ENCODE measurements at regions not wholly inside any gene's neighbourhood (a gene's known extent, or its start where the extent isn't known, plus 50 kb on each side); places are given as distances from the start of the nearest gene placed in this dataset.

- no peak overlapping the region for H3K4me3 ChIP-seq (ENCODE audit: insufficient read depth, low read depth, low read length)
- WGBS, 2 experiments = 86 to 100% methylated on average over 3 of the region's 5 CpGs
Observed at GRCh38 chr3:77835921-77836320, 796.0 kb downstream of the ROBO2 start.

DNA sequence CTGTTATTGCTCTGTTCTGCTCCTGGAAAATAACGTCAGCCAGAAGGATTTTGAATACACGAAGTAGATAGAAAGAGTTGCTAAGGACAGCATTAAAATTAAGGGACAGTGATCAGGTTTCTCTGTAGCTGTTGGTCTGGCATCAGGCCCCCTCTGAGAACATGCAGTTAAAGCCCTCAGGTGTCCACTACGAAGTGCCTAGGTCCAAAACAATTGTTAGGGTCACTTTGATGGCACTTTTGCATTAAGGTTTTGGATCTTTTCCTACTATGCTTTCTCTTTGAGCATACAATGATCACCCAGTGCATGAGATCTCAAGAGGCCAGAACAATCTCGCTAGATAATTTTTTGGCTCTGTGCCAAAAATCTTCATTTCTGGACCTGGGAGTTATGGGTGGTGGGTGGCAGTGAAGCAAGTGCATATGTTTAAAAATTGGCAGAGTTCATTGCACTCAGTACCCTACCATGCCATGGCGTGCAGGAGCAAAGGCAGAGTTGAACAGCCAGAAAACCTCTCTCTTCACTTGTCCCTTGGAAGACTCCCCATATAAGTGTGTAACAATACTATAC is 797.6 kb downstream of the ROBO2 start:
- Histone ChIP-seq H3K27ac (ENCODE audit: insufficient read depth, low read depth, low read length, poor library complexity, severe bottlenecking) (no peak overlapping the region), H3K4me3 (ENCODE audit: insufficient read depth, low read depth, low read length) (no peak overlapping the region), H3K27me3 (ENCODE audit: control insufficient read depth, insufficient read depth, low read length, poor library complexity, severe bottlenecking) (no peaks in the 10 kb centered on the region), H3K4me1 (ENCODE audit: control insufficient read depth, insufficient read depth, low read length) (no peaks in the 10 kb centered on the region), H3K9me3 (ENCODE audit: control insufficient read depth, low read length) (no peaks in the 10 kb centered on the region), H3K36me3 (ENCODE audit: control insufficient read depth, insufficient read depth, low read length) (no peaks in the 10 kb centered on the region)
- WGBS, 2 experiments = 90 to 94% methylated on average over 5 of the region's 5 CpGs

More at GRCh38 chr3:77835921-77836320, 796.0 kb downstream of the ROBO2 start:
- no peaks in the 10 kb centered on the region for H3K27me3 ChIP-seq (ENCODE audit: control insufficient read depth, insufficient read depth, low read length, poor library complexity, severe bottlenecking)
- H3K36me3 ChIP-seq (ENCODE audit: control insufficient read depth, insufficient read depth, low read length) = no peaks in the 10 kb centered on the region
- no peak overlapping the region for H3K27ac ChIP-seq (ENCODE audit: insufficient read depth, low read depth, low read length, poor library complexity, severe bottlenecking)
- H3K4me1 ChIP-seq (ENCODE audit: control insufficient read depth, insufficient read depth, low read length) = no peaks in the 10 kb centered on the region
- no peaks in the 10 kb centered on the region for H3K9me3 ChIP-seq (ENCODE audit: control insufficient read depth, low read length)

DNA sequence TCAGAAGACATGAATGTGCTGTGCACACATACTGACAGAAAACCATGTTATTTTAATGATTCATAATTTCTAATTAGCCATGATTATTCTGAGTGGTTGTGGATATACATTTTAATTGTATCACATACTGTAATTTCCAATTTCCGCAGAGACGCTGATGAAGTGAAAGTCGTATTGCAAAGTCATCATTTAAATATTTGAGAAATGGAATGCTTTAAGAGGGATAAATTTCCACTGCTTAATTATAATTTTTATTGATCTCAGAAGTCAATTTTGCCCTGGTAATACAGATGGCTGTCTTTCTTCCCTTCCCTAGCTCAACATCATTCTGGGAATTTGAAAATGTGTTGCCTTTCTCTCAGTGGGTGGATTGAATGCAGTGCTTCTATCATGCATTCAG is 819.3 kb downstream of the ROBO2 start:
- no peaks in the 10 kb centered on the region for H3K36me3 ChIP-seq (ENCODE audit: control insufficient read depth, insufficient read depth, low read length)
- no peaks in the 10 kb centered on the region for H3K27me3 ChIP-seq (ENCODE audit: control insufficient read depth, insufficient read depth, low read length, poor library complexity, severe bottlenecking)
- 87 to 100% methylated on average over 2 to 3 of the region's 3 CpGs for WGBS, 2 experiments
- H3K4me1 ChIP-seq (ENCODE audit: control insufficient read depth, insufficient read depth, low read length) = no peaks in the 10 kb centered on the region
- no peak overlapping the region for H3K4me3 ChIP-seq (ENCODE audit: insufficient read depth, low read depth, low read length)
- H3K9me3 ChIP-seq (ENCODE audit: control insufficient read depth, low read length) = no peaks in the 10 kb centered on the region
- no peak overlapping the region for H3K27ac ChIP-seq (ENCODE audit: insufficient read depth, low read depth, low read length, poor library complexity, severe bottlenecking)

- no peak overlapping the region for H3K27ac ChIP-seq (ENCODE audit: insufficient read depth, low read depth, low read length, poor library complexity, severe bottlenecking)
- WGBS, 2 experiments = 89 to 90% methylated on average over 2 of the region's 2 CpGs
- H3K27me3 ChIP-seq (ENCODE audit: control insufficient read depth, insufficient read depth, low read length, poor library complexity, severe bottlenecking) = no peaks in the 10 kb centered on the region
- H3K4me3 ChIP-seq (ENCODE audit: insufficient read depth, low read depth, low read length) = no peak overlapping the region
- H3K9me3 ChIP-seq (ENCODE audit: control insufficient read depth, low read length) = peaks cover 2% of the 10 kb centered on the region
- H3K36me3 ChIP-seq (ENCODE audit: control insufficient read depth, insufficient read depth, low read length) = no peaks in the 10 kb centered on the region
- H3K4me1 ChIP-seq (ENCODE audit: control insufficient read depth, insufficient read depth, low read length) = no peaks in the 10 kb centered on the region
Observed at GRCh38 chr3:77868725-77869124, 828.8 kb downstream of the ROBO2 start.

DNA sequence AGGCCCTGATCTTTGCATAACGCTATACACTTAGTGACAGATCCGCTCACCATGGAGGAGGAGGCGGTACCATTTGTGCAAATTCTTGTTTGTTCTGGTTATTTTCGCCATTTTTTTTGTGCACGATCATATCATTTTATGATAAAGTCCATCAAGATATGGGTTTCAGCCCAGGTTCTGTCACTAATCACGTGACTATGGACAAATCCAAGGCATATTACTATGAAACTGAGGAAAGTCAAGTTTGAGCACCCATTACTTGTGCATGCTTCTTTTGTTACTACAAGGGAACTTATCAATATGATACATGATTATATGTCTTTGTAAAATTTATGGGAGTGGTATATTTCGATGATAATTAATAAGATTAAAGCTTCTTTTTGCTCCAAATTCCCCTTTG is 829.5 kb downstream of the ROBO2 start:
- H3K4me1 ChIP-seq (ENCODE audit: control insufficient read depth, insufficient read depth, low read length) = no peaks in the 10 kb centered on the region
- no peaks in the 10 kb centered on the region for H3K36me3 ChIP-seq (ENCODE audit: control insufficient read depth, insufficient read depth, low read length)
- H3K9me3 ChIP-seq (ENCODE audit: control insufficient read depth, low read length) = peaks cover 2% of the 10 kb centered on the region
- WGBS, 2 experiments = 93 to 96% methylated on average over 6 to 7 of the region's 7 CpGs
- no peaks in the 10 kb centered on the region for H3K27me3 ChIP-seq (ENCODE audit: control insufficient read depth, insufficient read depth, low read length, poor library complexity, severe bottlenecking)
- H3K4me3 ChIP-seq (ENCODE audit: insufficient read depth, low read depth, low read length) = no peak overlapping the region
- H3K27ac ChIP-seq (ENCODE audit: insufficient read depth, low read depth, low read length, poor library complexity, severe bottlenecking) = no peak overlapping the region

GRCh38 chr3:77871436-77871835 is 831.5 kb downstream of the ROBO2 start:
- no peaks in the 10 kb centered on the region for H3K36me3 ChIP-seq (ENCODE audit: control insufficient read depth, insufficient read depth, low read length)
- no peak overlapping the region for H3K4me3 ChIP-seq (ENCODE audit: insufficient read depth, low read depth, low read length)
- no peaks in the 10 kb centered on the region for H3K4me1 ChIP-seq (ENCODE audit: control insufficient read depth, insufficient read depth, low read length)
- peaks cover 2% of the 10 kb centered on the region for H3K9me3 ChIP-seq (ENCODE audit: control insufficient read depth, low read length)
- H3K27ac ChIP-seq (ENCODE audit: insufficient read depth, low read depth, low read length, poor library complexity, severe bottlenecking) = no peak overlapping the region
- H3K27me3 ChIP-seq (ENCODE audit: control insufficient read depth, insufficient read depth, low read length, poor library complexity, severe bottlenecking) = no peaks in the 10 kb centered on the region
- WGBS, 2 experiments = 95 to 100% methylated on average over 1 of the region's 1 CpG

GRCh38 chr3:77873598-77873997 is 833.7 kb downstream of the ROBO2 start:
- 93 to 94% methylated on average over 3 of the region's 4 CpGs for WGBS, 2 experiments
- H3K4me1 ChIP-seq (ENCODE audit: control insufficient read depth, insufficient read depth, low read length) = no peaks in the 10 kb centered on the region
- H3K9me3 ChIP-seq (ENCODE audit: control insufficient read depth, low read length) = peaks cover 2% of the 10 kb centered on the region
- H3K27ac ChIP-seq (ENCODE audit: insufficient read depth, low read depth, low read length, poor library complexity, severe bottlenecking) = no peak overlapping the region
- H3K4me3 ChIP-seq (ENCODE audit: insufficient read depth, low read depth, low read length) = no peak overlapping the region
- no peaks in the 10 kb centered on the region for H3K27me3 ChIP-seq (ENCODE audit: control insufficient read depth, insufficient read depth, low read length, poor library complexity, severe bottlenecking)
- H3K36me3 ChIP-seq (ENCODE audit: control insufficient read depth, insufficient read depth, low read length) = no peaks in the 10 kb centered on the region

DNA sequence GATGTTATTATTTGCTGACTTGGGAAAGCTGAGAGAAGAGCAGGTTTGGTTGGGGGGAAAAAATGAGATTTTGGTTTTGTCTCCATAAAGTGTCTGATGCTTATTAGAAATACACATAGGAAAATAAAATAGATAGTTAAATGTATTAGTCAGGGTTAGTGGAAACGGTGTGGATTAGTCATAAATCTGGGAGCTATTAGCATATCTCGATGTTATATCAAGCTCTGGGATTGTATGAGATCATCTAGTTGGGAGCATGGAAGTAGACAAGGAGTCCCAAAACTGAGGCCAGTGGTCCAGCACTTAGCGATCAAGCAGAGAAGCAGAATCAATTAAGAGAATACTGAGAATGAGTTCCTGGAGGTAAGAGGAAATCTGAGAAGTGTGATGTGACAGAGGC is 845.5 kb downstream of the ROBO2 start:
- Histone ChIP-seq H3K4me3 (ENCODE audit: insufficient read depth, low read depth, low read length) (no peak overlapping the region), H3K9me3 (ENCODE audit: control insufficient read depth, low read length) (no peaks in the 10 kb centered on the region), H3K4me1 (ENCODE audit: control insufficient read depth, insufficient read depth, low read length) (no peaks in the 10 kb centered on the region), H3K27ac (ENCODE audit: insufficient read depth, low read depth, low read length, poor library complexity, severe bottlenecking) (no peak overlapping the region), H3K27me3 (ENCODE audit: control insufficient read depth, insufficient read depth, low read length, poor library complexity, severe bottlenecking) (no peaks in the 10 kb centered on the region), H3K36me3 (ENCODE audit: control insufficient read depth, insufficient read depth, low read length) (no peaks in the 10 kb centered on the region)
- WGBS, 2 experiments = 96 to 97% methylated on average over 3 of the region's 3 CpGs

DNA sequence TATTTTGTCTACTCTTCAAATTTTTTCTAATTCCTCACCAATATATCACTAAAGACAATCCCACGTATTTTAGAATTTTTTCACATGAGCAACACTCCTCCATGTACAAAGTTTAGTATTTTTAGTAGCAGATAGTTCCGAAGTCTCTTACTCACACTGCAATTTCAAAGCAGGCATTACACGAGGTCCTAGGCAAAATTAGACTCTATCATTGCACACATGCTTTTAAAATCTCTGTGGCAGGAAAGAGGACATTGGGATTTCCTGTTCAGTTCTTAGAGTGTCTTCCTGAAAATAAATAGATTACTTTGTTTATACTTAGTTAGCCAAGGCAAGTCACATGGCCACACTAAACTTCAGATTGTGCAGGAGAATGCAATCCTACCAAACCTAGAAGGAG is 847.7 kb downstream of the ROBO2 start:
- Histone ChIP-seq H3K36me3 (ENCODE audit: control insufficient read depth, insufficient read depth, low read length) (no peaks in the 10 kb centered on the region), H3K9me3 (ENCODE audit: control insufficient read depth, low read length) (no peaks in the 10 kb centered on the region), H3K4me1 (ENCODE audit: control insufficient read depth, insufficient read depth, low read length) (no peaks in the 10 kb centered on the region), H3K27ac (ENCODE audit: insufficient read depth, low read depth, low read length, poor library complexity, severe bottlenecking) (no peak overlapping the region), H3K4me3 (ENCODE audit: insufficient read depth, low read depth, low read length) (no peak overlapping the region), H3K27me3 (ENCODE audit: control insufficient read depth, insufficient read depth, low read length, poor library complexity, severe bottlenecking) (no peaks in the 10 kb centered on the region)
- WGBS, 2 experiments = 93 to 96% methylated on average over 3 of the region's 3 CpGs

DNA sequence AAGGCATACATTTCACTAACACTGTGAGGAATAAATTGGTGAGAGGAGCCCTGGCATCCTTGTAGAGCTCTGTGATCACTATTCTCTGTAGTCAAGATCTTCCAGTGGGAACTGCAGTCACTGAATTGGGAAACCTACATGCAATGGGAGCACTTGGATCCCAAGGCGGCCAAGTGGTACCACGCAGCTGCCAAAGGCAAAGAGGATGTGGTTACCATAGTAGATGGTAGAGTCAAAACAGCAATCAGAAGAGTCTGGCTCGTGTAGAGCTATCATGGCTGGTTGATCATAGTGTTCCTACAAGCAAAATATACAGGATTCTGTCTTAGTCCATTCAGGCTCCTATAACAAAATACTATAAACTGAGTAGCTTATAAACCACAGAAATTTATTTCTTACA is 849.7 kb downstream of the ROBO2 start:
- Histone ChIP-seq H3K4me3 (ENCODE audit: insufficient read depth, low read depth, low read length) (no peak overlapping the region), H3K36me3 (ENCODE audit: control insufficient read depth, insufficient read depth, low read length) (no peaks in the 10 kb centered on the region), H3K4me1 (ENCODE audit: control insufficient read depth, insufficient read depth, low read length) (no peaks in the 10 kb centered on the region), H3K27me3 (ENCODE audit: control insufficient read depth, insufficient read depth, low read length, poor library complexity, severe bottlenecking) (no peaks in the 10 kb centered on the region), H3K9me3 (ENCODE audit: control insufficient read depth, low read length) (no peaks in the 10 kb centered on the region), H3K27ac (ENCODE audit: insufficient read depth, low read depth, low read length, poor library complexity, severe bottlenecking) (no peak overlapping the region)
- 93 to 94% methylated on average over 3 of the region's 3 CpGs for WGBS, 2 experiments

DNA sequence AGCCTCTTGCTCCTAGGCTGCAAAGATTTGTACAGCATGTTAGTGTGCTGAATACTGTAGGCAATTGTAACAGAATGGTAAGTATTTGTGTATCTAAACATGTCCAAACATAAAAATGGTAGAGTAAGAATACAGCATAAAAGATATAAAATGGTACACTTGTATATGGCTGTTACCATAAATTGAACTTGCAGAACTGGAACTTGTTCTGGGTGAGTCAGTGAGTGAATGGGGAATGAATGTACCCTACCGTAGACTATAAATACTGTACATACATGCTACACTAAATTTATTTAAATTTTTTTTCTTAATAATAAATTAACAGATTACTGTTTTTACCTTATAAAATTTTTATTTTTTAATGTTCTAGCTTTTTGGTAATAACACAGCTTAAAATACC is 858.7 kb downstream of the ROBO2 start:
- no peaks in the 10 kb centered on the region for H3K36me3 ChIP-seq (ENCODE audit: control insufficient read depth, insufficient read depth, low read length)
- H3K9me3 ChIP-seq (ENCODE audit: control insufficient read depth, low read length) = no peaks in the 10 kb centered on the region
- no CpG with 5 or more reads among the region's 1 CpG for WGBS, 2 experiments
- no peaks in the 10 kb centered on the region for H3K27me3 ChIP-seq (ENCODE audit: control insufficient read depth, insufficient read depth, low read length, poor library complexity, severe bottlenecking)
- no peak overlapping the region for H3K4me3 ChIP-seq (ENCODE audit: insufficient read depth, low read depth, low read length)
- no peaks in the 10 kb centered on the region for H3K4me1 ChIP-seq (ENCODE audit: control insufficient read depth, insufficient read depth, low read length)
- no peak overlapping the region for H3K27ac ChIP-seq (ENCODE audit: insufficient read depth, low read depth, low read length, poor library complexity, severe bottlenecking)

Data from ectodermal cell (in vitro differentiated cells).